ENCODE measurements at regions not wholly inside any gene's neighbourhood (a gene's known extent, or its start where the extent isn't known, plus 50 kb on each side); places are given as distances from the start of the nearest gene placed in this dataset.
"Not testable (repeated sequence)": the region's sequence is repeated elsewhere in the genome, so short reads cannot be mapped to it uniquely, and the experiment has no call there.

DNA sequence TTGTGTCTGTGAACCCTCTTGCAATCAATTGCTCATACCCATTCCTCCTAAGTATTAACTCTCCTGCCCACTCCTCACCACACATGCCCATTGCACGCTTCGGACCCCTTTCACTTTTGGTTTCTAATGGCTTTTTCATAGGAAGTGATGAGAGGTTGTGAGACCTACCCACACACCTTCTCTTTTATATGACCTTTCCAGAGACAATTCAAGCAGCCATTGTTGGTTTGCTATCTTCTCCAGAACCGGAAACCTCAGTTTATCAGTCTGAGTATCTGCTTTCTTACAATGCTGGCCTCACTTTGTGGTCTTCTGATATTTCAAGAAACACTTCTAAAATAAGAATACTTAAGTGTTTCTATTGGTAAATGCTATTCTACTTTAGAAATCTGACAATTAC lies 1550.8 kb upstream of the SLC10A2 start:
- no peak for DNase-seq (ENCODE audit: low spot score)

- no peak for DNase-seq (ENCODE audit: low spot score)
Observed at GRCh38 chr13:104614361-104615145, 1548.3 kb upstream of the SLC10A2 start.

GRCh38 chr13:104608331-104608730 lies 1542.1 kb upstream of the SLC10A2 start:
- no peak for DNase-seq (ENCODE audit: low spot score)

GRCh38 chr13:104605435-104605834 lies 1539.2 kb upstream of the SLC10A2 start:
- DNase-seq (ENCODE audit: low spot score) = not testable (repeated sequence)

- DNase-seq (ENCODE audit: low spot score) = no peak
Observed at GRCh38 chr13:104597546-104598180, 1531.4 kb upstream of the SLC10A2 start.

- no peak for DNase-seq (ENCODE audit: low spot score)
Observed at GRCh38 chr13:104595511-104595910, 1529.3 kb upstream of the SLC10A2 start.

DNA sequence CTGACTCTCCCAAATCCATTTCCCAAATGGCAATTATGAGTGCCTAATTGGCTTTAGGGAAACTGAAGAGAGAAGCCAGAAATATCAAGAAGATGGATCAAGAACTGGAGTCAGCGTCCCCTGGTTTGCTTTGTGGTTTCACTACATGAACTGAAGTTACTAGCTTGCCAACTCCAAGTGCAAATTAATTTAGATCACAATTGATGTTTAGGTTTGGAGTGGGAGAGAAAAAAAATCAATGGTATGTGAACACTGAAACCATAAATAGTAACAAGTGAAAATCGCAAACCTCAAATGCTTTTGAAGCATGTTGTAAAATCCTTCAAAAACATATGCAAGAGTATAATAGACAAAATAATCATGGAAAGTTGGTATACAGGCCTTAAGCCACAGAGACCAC lies 1528.6 kb upstream of the SLC10A2 start:
- no peak for DNase-seq (ENCODE audit: low spot score)

- no peak for DNase-seq (ENCODE audit: low spot score)
Observed at GRCh38 chr13:104593693-104594092, 1527.5 kb upstream of the SLC10A2 start.

DNA sequence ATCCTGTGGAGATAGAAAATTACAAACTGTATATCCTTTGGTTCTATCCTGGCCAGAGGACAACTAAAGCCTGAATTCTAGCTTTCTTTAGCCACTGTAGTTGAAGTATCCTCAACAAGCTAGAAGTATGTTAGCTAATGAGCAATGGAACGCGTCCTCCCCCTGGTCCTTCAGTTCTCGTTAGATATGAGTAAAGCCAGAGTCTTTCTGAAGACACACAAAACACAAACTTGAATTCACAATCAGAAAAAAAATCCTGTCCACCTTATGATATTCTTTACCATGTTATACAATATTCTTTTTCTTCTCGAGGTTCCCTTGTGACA lies 1527.0 kb upstream of the SLC10A2 start:
- no peak for DNase-seq (ENCODE audit: low spot score)

DNA sequence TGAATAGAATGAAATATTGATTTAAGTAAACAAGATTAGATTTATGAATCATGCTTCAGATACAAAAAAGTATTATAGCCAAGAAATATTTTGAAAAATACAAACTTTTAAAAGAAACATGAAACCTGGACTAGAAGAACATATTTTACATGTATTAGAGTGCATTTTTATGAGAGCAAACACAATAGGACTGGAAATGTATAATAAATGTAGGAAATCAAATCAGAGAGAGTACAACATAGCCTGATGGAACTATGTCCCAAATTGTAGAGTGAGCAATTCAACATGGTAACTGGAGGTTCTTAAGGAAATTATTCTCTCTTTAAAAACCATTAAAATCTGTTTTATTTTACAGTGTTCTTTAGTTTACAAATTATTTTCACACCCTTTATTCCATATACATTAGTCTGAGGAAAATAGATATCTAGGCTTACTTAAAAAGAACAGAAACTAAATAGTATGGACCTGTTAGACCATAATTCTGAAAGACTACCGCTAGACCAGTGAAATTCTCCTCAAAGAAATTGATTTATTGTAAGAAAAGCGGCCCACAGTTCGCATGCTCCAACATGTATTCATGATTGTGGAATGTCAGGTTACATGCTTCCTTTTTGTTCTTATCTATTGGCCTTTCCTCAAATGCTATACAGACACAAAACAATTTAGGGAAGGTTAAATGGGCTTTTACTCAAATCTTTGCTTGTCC lies 1526.5 kb upstream of the SLC10A2 start:
- no peak for DNase-seq (ENCODE audit: low spot score)

DNA sequence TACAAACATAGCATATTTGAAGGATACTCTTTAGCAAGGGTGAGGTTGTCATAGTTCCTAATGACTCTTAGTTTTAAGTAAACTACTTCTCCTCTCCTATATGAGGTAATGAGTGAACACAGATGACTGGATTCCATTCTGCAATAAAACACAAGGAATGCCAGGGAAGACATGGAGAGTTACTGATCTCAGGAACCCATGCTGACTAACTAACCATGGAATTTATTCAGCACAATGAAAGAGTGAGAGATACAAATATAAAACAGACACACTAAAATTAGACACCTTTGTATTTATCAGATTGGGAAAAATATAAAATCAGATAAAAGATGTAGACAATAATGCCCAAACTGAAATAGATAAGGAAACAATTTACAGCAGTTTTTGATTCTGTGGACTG lies 1525.9 kb upstream of the SLC10A2 start:
- DNase-seq (ENCODE audit: low spot score) = no peak

- no peak for DNase-seq (ENCODE audit: low spot score)
Observed at GRCh38 chr13:104586051-104586746, 1520.0 kb upstream of the SLC10A2 start.

- DNase-seq (ENCODE audit: low spot score) = no peak
Observed at GRCh38 chr13:104584481-104584880, 1518.3 kb upstream of the SLC10A2 start.

- no peak for DNase-seq (ENCODE audit: low spot score)
Observed at GRCh38 chr13:104580931-104581330, 1514.7 kb upstream of the SLC10A2 start.

DNA sequence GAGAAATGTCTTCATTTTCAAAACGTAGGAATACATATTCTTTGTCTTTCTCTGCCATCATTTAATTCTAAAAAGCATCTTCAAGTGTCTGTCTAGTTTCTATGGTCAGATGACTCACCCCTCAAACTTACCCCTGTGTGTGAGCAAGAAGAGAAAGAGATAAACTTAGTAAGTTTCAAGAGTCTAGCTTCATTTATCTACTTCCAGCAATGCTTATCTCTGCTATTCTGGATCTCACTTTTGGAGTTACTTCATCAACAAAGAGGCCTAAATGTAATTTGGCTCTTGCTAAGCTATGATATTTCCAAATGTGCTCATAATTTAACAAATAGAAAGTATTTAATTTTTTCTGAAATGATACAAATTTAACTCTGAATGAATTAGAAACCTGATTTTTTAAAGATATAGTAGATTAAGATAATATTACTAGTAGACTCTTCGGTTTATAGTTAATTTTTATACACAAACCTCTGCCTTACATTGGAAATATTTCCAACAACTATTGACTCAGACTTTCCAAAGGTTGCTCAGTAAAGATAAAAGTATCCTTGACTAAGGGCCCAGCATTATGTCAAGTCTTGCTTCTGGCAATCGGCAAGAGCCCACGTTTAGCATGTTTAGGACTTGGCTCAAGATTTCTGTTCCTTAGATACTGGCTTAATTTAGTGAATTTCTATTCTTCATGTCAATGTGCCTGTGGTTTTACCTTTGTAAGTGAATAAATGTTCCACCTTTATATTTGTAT lies 1511.0 kb upstream of the SLC10A2 start:
- no peak for DNase-seq (ENCODE audit: low spot score)

GRCh38 chr13:104571893-104572229 lies 1505.6 kb upstream of the SLC10A2 start:
- DNase-seq (ENCODE audit: low spot score) = peak; percentile 7

DNA sequence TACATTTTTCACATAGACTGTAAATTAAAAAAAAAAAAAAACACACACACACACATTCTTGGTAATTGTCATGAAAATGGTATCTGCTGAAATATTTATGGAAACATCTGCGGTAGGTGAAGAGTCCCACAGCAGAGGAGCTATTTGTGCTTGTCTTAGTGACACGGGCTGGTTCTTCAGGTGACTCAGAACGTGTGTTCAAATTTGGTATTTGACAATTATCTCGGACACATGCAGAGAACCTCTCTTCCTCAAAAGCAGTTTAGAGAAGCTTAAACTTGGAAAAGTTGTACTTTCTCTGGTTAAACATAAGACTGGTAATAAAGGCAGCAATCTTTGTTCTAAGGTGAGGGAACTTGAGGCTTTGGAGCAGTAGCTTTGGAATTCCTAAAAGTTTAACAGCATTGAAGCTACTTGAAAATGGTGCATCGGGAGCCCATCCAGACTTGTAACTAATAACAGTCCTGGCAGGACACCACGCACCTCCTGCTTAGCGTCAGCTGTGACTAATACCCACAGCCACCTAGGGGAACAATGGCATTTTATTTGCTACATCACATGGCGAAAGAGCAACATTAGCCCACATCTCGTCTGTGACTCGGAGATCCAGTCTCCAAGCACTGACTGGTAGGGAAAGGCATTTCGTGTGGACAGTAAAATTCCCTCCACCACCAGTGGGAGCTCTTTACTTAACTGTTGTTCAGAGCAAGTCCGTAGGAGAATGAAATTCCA lies 1505.1 kb upstream of the SLC10A2 start:
- peak; percentile 84 for DNase-seq (ENCODE audit: low spot score)

- DNase-seq (ENCODE audit: low spot score) = no peak
Observed at GRCh38 chr13:104567114-104567513, 1500.9 kb upstream of the SLC10A2 start.

DNA sequence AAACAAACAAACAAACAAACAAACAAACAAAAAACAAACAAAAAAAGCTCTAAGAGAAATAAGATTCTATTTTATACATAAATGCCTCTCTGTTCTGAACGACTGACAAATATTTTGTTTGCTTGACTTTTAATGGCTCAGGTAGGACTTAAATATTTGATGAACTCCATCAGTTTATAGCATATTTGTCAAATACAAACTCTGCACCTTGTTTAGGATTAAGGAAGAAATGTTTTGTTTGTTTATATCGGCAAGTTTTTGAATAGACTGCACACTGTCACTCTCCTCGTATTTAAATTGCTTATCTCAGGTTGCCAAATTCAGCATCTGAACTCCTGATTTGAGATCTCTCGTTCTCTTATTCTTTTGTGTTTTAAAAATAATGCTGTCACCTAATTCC lies 1499.7 kb upstream of the SLC10A2 start:
- DNase-seq (ENCODE audit: low spot score) = no peak

DNA sequence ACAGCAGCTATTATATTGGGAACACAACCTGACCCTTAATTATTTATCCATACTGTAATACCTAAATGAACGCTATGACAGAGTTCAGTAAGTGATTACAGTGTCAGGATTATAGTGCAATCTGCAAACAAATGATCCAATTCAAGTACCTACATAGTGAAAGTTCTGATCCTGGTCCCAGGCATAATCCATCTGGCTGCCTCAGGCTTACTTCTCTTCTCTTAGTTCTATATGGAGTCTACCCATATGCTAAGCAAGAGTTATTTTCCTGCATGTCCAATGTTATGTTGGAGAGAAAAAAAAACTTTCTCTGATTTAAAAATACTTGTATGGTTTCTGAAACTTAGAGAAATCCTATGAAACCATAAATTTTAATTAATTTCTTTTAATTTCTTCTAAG lies 1487.7 kb upstream of the SLC10A2 start:
- DNase-seq (ENCODE audit: low spot score) = no peak

DNA sequence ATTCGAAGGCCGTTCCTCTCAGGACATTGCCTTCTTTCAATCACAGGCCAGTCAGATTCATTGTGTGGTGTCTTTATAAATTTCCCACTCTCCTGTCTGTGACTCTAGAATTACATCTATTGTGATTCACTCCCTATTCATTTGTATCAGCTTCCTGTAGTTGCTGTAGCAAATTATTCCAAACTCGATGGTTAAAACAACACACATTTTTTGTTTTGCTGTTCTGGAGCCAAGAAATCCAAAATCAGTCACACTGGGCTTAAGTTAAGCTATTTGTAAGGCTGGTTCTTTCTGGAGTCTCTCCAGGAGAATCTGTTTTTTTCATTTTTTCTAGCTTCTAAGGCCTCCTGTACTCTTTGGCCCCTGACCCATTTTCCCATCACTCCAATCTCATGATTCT lies 1487.0 kb upstream of the SLC10A2 start:
- peak; percentile 37 for DNase-seq (ENCODE audit: low spot score)
